Gastroesophageal sphincter (tissue), 4 donors: ENCODE measurements at regions not wholly inside any gene's neighbourhood (a gene's known extent, or its start where the extent isn't known, plus 50 kb on each side); places are given as distances from the start of the nearest gene placed in this dataset.

Source experiments
- ATAC-seq: fragments of 150-250 bp; one replicate; pipeline ENCODE4 v1.9.1; 2016; ENCODE audit warnings: mild to moderate bottlenecking, moderate library complexity
- H3K27ac ChIP-seq, 4 donors: fragments of 200-600 bp; sonication (generic) in 3 of 4; 1 replicate in 3 of 4; 2 replicates in 1 of 4; pipeline ENCODE4 v1.5.1; 2016 to 2019
- H3K27me3 ChIP-seq: fragments of 200-600 bp; sonication (generic); one replicate; pipeline ENCODE4 v1.5.1; 2019
- H3K36me3 ChIP-seq, 2 donors: fragments of 200-600 bp; sonication (generic); one replicate each; pipeline ENCODE4 v1.5.1; 2019; ENCODE audit warnings: control low read depth in 1 of 2
- H3K4me1 ChIP-seq, 3 donors: fragments of 200-600 bp; sonication (generic); 1 replicate in 2 of 3; 2 replicates in 1 of 3; pipeline ENCODE4 v1.5.1; 2016 to 2019; ENCODE audit warnings: control low read depth in 2 of 3
- H3K4me3 ChIP-seq, 2 donors: fragments of 200-600 bp; sonication (generic); one replicate each; pipeline ENCODE4 v1.5.1; 2019; ENCODE audit warnings: mild to moderate bottlenecking in 1 of 2, moderate library complexity in 1 of 2
- H3K9me3 ChIP-seq, 3 donors: fragments of 200-600 bp; sonication (generic); one replicate each; pipeline ENCODE4 v1.5.1; 2017 to 2019; ENCODE audit warnings: control low read depth in 2 of 3
- CTCF ChIP-seq, 4 experiments: fragments of 200-600 bp in 2 of 4; fragments of 450-650 bp in 2 of 4; sonication (generic) in 1 of 4; IDR thresholded peaks; one replicate each; pipeline ENCODE4 v1.5.1; 2017 to 2019; ENCODE audit warnings: antibody characterized with exemption in 4 of 4, mild to moderate bottlenecking in 2 of 4, moderate library complexity in 2 of 4
- EP300 ChIP-seq: sonication (generic); formaldehyde crosslinking; IDR thresholded peaks from one replicate; pipeline ENCODE4 v1.6.1; 2017; ENCODE audit warnings: antibody characterized with exemption, mild to moderate bottlenecking
- POLR2A ChIP-seq, 2 donors: fragments of 450-650 bp; IDR thresholded peaks; one replicate each; pipeline ENCODE4 v1.6.1; 2017; ENCODE audit warnings: antibody characterized with exemption in 2 of 2, mild to moderate bottlenecking in 2 of 2, moderate library complexity in 1 of 2
- POLR2AphosphoS5 ChIP-seq: sonication (generic); formaldehyde crosslinking; IDR thresholded peaks from one replicate; pipeline ENCODE4 v1.6.1; 2017; ENCODE audit warnings: antibody characterized with exemption
- WGBS, 2 donors: methylation state at CpG; one replicate each; pipeline ENCODE4 v1.1.5; 2018; ENCODE audit warnings: low coverage in 1 of 2; 5-methylcytosine and 5-hydroxymethylcytosine counted together

- Histone ChIP-seq H3K9me3 (no peaks in the 10 kb centered on the region), H3K27me3 (no peaks in the 10 kb centered on the region), H3K4me3 (no peak overlapping the region), H3K27ac (no peak overlapping the region), H3K4me1 (no peaks in the 10 kb centered on the region), H3K36me3 (no peaks in the 10 kb centered on the region)
- no peak for TF ChIP-seq POLR2A (IDR thresholded peaks at IDR 0.05)
- TF ChIP-seq POLR2AphosphoS5, result no peak
- TF ChIP-seq EP300, result no peak
- no peak for TF ChIP-seq CTCF (IDR thresholded peaks at IDR 0.05)
- ATAC-seq, result no peak
- 83 to 90% methylated on average over 1 to 2 of the region's 2 CpGs for WGBS, 2 donors
These were observed 67.4 kb upstream of the PTGS2 start for GRCh38 chr1:186747661-186748060.

GRCh38 chr1:186745531-186746146 lies 65.4 kb upstream of the PTGS2 start:
- no peak for ATAC-seq
- 21% methylated on average over 4 of the region's 4 CpGs for WGBS, 2 donors
- Histone ChIP-seq H3K9me3 (no peaks in the 10 kb centered on the region), H3K4me1 (no peaks in the 10 kb centered on the region), H3K27me3 (no peaks in the 10 kb centered on the region), H3K36me3 (no peaks in the 10 kb centered on the region), H3K27ac (no peak overlapping the region), H3K4me3 (no peak overlapping the region)
- TF ChIP-seq POLR2A (IDR thresholded peaks at IDR 0.05) (no peak), POLR2AphosphoS5 (no peak), EP300 (no peak), CTCF (IDR thresholded peaks at IDR 0.05) (no peak)

- H3K9me3 ChIP-seq, result no peaks in the 10 kb centered on the region
- 67 to 100% methylated on average over 1 of the region's 1 CpG for WGBS, 2 donors
These were observed 61.4 kb upstream of the PTGS2 start for GRCh38 chr1:186741640-186742039.

GRCh38 chr1:186740324-186740723 lies 60.1 kb upstream of the PTGS2 start:
- no peak for TF ChIP-seq EP300
- no peak for TF ChIP-seq POLR2AphosphoS5
- TF ChIP-seq POLR2A (IDR thresholded peaks at IDR 0.05), result no peak
- TF ChIP-seq CTCF (IDR thresholded peaks at IDR 0.05), result no peak
- no peaks in the 10 kb centered on the region for H3K27me3 ChIP-seq
- H3K9me3 ChIP-seq, result no peaks in the 10 kb centered on the region
- 79 to 80% methylated on average over 1 to 2 of the region's 2 CpGs for WGBS, 2 donors
- no peaks in the 10 kb centered on the region for H3K4me1 ChIP-seq
- H3K4me3 ChIP-seq, result no peak overlapping the region
- no peak overlapping the region for H3K27ac ChIP-seq
- H3K36me3 ChIP-seq, result no peaks in the 10 kb centered on the region
- no peak for ATAC-seq

More at GRCh38 chr1:186741640-186742039, 61.4 kb upstream of the PTGS2 start:
- Histone ChIP-seq H3K4me1 (no peaks in the 10 kb centered on the region), H3K36me3 (no peaks in the 10 kb centered on the region), H3K27ac (no peak overlapping the region), H3K4me3 (no peak overlapping the region), H3K27me3 (no peaks in the 10 kb centered on the region)
- no peak for ATAC-seq
- TF ChIP-seq POLR2A (IDR thresholded peaks at IDR 0.05) (no peak), CTCF (IDR thresholded peaks at IDR 0.05) (no peak), POLR2AphosphoS5 (no peak), EP300 (no peak)

GRCh38 chr1:186739515-186739914 lies 59.3 kb upstream of the PTGS2 start:
- Histone ChIP-seq H3K4me3 (no peak overlapping the region), H3K27ac (no peak overlapping the region), H3K27me3 (no peaks in the 10 kb centered on the region), H3K9me3 (no peaks in the 10 kb centered on the region), H3K4me1 (no peaks in the 10 kb centered on the region), H3K36me3 (no peaks in the 10 kb centered on the region)
- ATAC-seq, result no peak
- 80 to 91% methylated on average over 2 to 4 of the region's 4 CpGs for WGBS, 2 donors
- no peak for TF ChIP-seq POLR2AphosphoS5
- no peak for TF ChIP-seq POLR2A (IDR thresholded peaks at IDR 0.05)
- TF ChIP-seq CTCF (IDR thresholded peaks at IDR 0.05), result no peak
- TF ChIP-seq EP300, result no peak
